Breast epithelium (tissue), 3 donors: ENCODE measurements at regions not wholly inside any gene's neighbourhood (a gene's known extent, or its start where the extent isn't known, plus 50 kb on each side); places are given as distances from the start of the nearest gene placed in this dataset.
"Not testable (repeated sequence)": the region's sequence is repeated elsewhere in the genome, so short reads cannot be mapped to it uniquely, and the experiment has no call there.

ENCODE experiments used
- POLR2A ChIP-seq: fragments of 450-650 bp; IDR thresholded peaks from one replicate; pipeline ENCODE4 v1.6.1; 2016; ENCODE audit warnings: antibody characterized with exemption, mild to moderate bottlenecking, moderate library complexity
- TF ChIP-seq, protein P1 (sequence below), 3 donors: fragments of 450-650 bp; IDR thresholded peaks; one replicate each; pipeline ENCODE4 v1.5.1; 2016 to 2017; ENCODE audit warnings: antibody characterized with exemption in 3 of 3, mild to moderate bottlenecking in 3 of 3, moderate library complexity in 3 of 3

DNA sequence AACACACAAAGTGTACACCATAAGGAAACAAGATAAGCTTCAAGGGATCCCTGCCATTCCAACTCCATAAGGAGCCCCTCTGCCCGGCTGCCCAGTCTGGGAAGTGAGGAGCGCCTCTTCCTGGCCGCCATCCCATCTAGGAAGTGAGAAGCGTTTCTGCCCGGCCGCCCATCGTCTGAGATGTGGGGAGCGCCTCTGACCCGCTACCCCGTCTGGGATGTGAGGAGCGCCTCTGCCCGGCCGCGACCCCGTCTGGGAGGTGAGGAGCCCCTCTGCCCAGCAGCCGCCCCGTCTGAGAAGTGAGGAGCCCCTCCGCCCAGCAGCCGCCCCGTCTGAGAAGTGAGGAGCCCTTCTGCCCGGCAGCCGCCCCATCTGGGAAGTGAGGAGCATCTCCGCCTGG is 51.8 kb upstream of the KLHL4 start:
- TF ChIP-seq, protein P1, sequence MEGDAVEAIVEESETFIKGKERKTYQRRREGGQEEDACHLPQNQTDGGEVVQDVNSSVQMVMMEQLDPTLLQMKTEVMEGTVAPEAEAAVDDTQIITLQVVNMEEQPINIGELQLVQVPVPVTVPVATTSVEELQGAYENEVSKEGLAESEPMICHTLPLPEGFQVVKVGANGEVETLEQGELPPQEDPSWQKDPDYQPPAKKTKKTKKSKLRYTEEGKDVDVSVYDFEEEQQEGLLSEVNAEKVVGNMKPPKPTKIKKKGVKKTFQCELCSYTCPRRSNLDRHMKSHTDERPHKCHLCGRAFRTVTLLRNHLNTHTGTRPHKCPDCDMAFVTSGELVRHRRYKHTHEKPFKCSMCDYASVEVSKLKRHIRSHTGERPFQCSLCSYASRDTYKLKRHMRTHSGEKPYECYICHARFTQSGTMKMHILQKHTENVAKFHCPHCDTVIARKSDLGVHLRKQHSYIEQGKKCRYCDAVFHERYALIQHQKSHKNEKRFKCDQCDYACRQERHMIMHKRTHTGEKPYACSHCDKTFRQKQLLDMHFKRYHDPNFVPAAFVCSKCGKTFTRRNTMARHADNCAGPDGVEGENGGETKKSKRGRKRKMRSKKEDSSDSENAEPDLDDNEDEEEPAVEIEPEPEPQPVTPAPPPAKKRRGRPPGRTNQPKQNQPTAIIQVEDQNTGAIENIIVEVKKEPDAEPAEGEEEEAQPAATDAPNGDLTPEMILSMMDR (IDR thresholded peaks at IDR 0.05), result not testable (repeated sequence)
- TF ChIP-seq POLR2A, result not testable (repeated sequence)
